HepG2 (cell line): ENCODE measurements at regions not wholly inside any gene's neighbourhood (a gene's known extent, or its start where the extent isn't known, plus 50 kb on each side); places are given as distances from the start of the nearest gene placed in this dataset.

Experiments
- ATAC-seq: fragments of 200-7000 bp; cut with Tn5 transposase; 3 replicates; pipeline ENCODE4 v1.9.1; 2020; ENCODE audit warnings: mild to moderate bottlenecking, moderate library complexity
- BruUV-seq: library from RNA; stranded (reverse); fragments of 400-500 nt; replicated peaks from 2 replicates; lab custom pipeline; 2021; lab: Mats Ljungman, UMichigan
- CTCF ChIA-PET: fragments of 300-600 bp; formaldehyde crosslinking; extraction: SDS; loops from one replicate; lab custom pipeline; 2021; ENCODE audit warnings: low total read pairs, inconsistent platforms, low intra/inter-chr PET ratio; lab: Yijun Ruan, JAX
- POLR2A ChIA-PET: fragments of 350-600 bp; sonication (Branson Sonifier 250); formaldehyde crosslinking; loops from one replicate; lab custom pipeline; 2020; ENCODE audit warnings: antibody characterized with exemption, inconsistent platforms; lab: Yijun Ruan, JAX
- DNase-seq: peaks from one replicate; pipeline ENCODE4 v3.0.0-alpha.2; 2015; ENCODE audit warnings: low spot score
- FAIRE-seq: peaks from 3 replicates; lab custom pipeline; 2011; peaks lifted over from hg19 to GRCh38; lab: Jason Lieb, UNC
- H2AFZ ChIP-seq: one replicate; pipeline ENCODE4 v1.6.1; 2011; ENCODE audit warnings: low read length, inconsistent platforms
- H3K27ac ChIP-seq: fragments of 300-600 bp; 3 replicates; pipeline ENCODE4 v1.8.0; 2011; ENCODE audit warnings: mixed run types, mild to moderate bottlenecking, mixed read lengths, low read length, inconsistent platforms; ENCODE audit not compliant: insufficient read depth; ENCODE audit errors: extremely low read length
- H3K27me3 ChIP-seq, 2 experiments: fragments of 200-600 bp in 1 of 2; 2 replicates in 1 of 2; 3 replicates in 1 of 2; pipeline versions ENCODE4 v1.6.0 to v1.8.0; 2011; ENCODE audit warnings: low read length in 2 of 2, mild to moderate bottlenecking in 2 of 2, moderate library complexity in 2 of 2, inconsistent platforms in 1 of 2; ENCODE audit not compliant: insufficient read depth in 2 of 2, control insufficient read depth in 1 of 2
- H3K36me3 ChIP-seq, 2 experiments: fragments of 200-600 bp in 1 of 2; replicated peaks in 1 of 2; 2 replicates in 1 of 2; 3 replicates in 1 of 2; pipeline versions ENCODE4 v1.5.1 to v1.8.0; 2011; ENCODE audit warnings: low read length in 2 of 2, inconsistent platforms in 1 of 2; ENCODE audit not compliant: insufficient read depth in 2 of 2, control insufficient read depth in 1 of 2
- H3K4me1 ChIP-seq: 2 replicates; pipeline ENCODE4 v1.5.1; 2012; ENCODE audit warnings: low read length, inconsistent platforms; ENCODE audit not compliant: insufficient read depth
- H3K4me2 ChIP-seq: 2 replicates; pipeline ENCODE4 v1.6.0; 2011; ENCODE audit warnings: low read depth, low read length, inconsistent platforms
- H3K4me3 ChIP-seq, 3 experiments: fragments of 200-600 bp in 1 of 3; sonication (generic), shearing (Covaris generic) in 1 of 3; replicated peaks in 1 of 3; 2 replicates each; pipeline ENCODE4 v1.5.1; 2011 to 2016; ENCODE audit warnings: low read length in 3 of 3, inconsistent platforms in 2 of 3, low read depth in 2 of 3, mild to moderate bottlenecking in 2 of 3, control low read depth in 1 of 3, mixed read lengths in 1 of 3; ENCODE audit not compliant: insufficient read depth in 1 of 3
- H3K79me2 ChIP-seq: one replicate; pipeline ENCODE4 v1.6.1; 2011; ENCODE audit warnings: low read length, inconsistent platforms; ENCODE audit not compliant: insufficient read depth
- H3K9ac ChIP-seq: 2 replicates; pipeline ENCODE4 v1.6.0; 2011; ENCODE audit warnings: mild to moderate bottlenecking, low read depth, low read length, inconsistent platforms; ENCODE audit not compliant: insufficient read depth
- H3K9me3 ChIP-seq: 2 replicates; pipeline ENCODE4 v1.5.1; 2012; ENCODE audit warnings: mild to moderate bottlenecking, low read length
- H4K20me1 ChIP-seq: 2 replicates; pipeline ENCODE4 v1.6.0; 2011; ENCODE audit warnings: inconsistent platforms, mild to moderate bottlenecking, low read length, moderate library complexity; ENCODE audit not compliant: insufficient read depth
- CEBPG ChIP-seq: IDR thresholded peaks from 2 replicates; pipeline ENCODE4 v1.6.1; 2016
- FUBP1 ChIP-seq: sonication (generic); formaldehyde crosslinking; IDR thresholded peaks from 2 replicates; pipeline ENCODE4 v1.5.1; 2020; ENCODE audit warnings: missing genetic modification reagents, mild to moderate bottlenecking, borderline replicate concordance
- KDM1A ChIP-seq: IDR thresholded peaks from 2 replicates; pipeline ENCODE4 v1.6.1; 2016; ENCODE audit warnings: missing compliant biosample characterization
- KLF16 ChIP-seq, 2 experiments: sonication (generic) in 1 of 2; formaldehyde crosslinking in 1 of 2; IDR thresholded peaks; 2 replicates each; pipeline versions ENCODE4 v1.6.1 to v1.8.0; 2016 to 2023; ENCODE audit warnings: missing genetic modification reagents in 2 of 2, missing compliant biosample characterization in 1 of 2
- NR2F1 ChIP-seq, 2 experiments: fragments of 450-650 bp in 1 of 2; formaldehyde crosslinking in 1 of 2; IDR thresholded peaks; 2 replicates each; pipeline versions ENCODE4 v1.5.0 to v1.6.1; 2016 to 2020; ENCODE audit warnings: mild to moderate bottlenecking in 1 of 2, missing compliant biosample characterization in 1 of 2, missing genetic modification reagents in 1 of 2, moderate library complexity in 1 of 2
- TEAD2 ChIP-seq: sonication (generic); formaldehyde crosslinking; IDR thresholded peaks from 2 replicates; pipeline ENCODE4 v1.9.0; 2021; ENCODE audit warnings: missing genetic modification reagents
- ZBTB38 ChIP-seq: sonication (generic); formaldehyde crosslinking; IDR thresholded peaks from 2 replicates; pipeline ENCODE4 v1.5.1; 2020; ENCODE audit warnings: mild to moderate bottlenecking, missing genetic modification reagents
- ZFAT ChIP-seq: sonication (generic); formaldehyde crosslinking; conservative IDR thresholded peaks from 2 replicates; pipeline ENCODE4 v1.8.1; 2023; ENCODE audit warnings: missing genetic modification reagents, inconsistent platforms
- ZMAT5 ChIP-seq: sonication (generic); formaldehyde crosslinking; IDR thresholded peaks from 2 replicates; pipeline ENCODE4 v1.5.0; 2020; ENCODE audit warnings: mild to moderate bottlenecking, low read depth, missing genetic modification reagents, borderline replicate concordance
- ZNF160 ChIP-seq: sonication (generic); formaldehyde crosslinking; IDR thresholded peaks from 2 replicates; pipeline ENCODE4 v1.8.0; 2022; ENCODE audit warnings: mild to moderate bottlenecking, inconsistent platforms, missing genetic modification reagents
- ZNF296 ChIP-seq: sonication (generic); formaldehyde crosslinking; conservative IDR thresholded peaks from 2 replicates; pipeline ENCODE4 v1.5.0; 2020; ENCODE audit warnings: mild to moderate bottlenecking, missing genetic modification reagents
- ZNF343 ChIP-seq: sonication (generic); formaldehyde crosslinking; IDR thresholded peaks from 2 replicates; pipeline ENCODE4 v1.4.0; 2020; ENCODE audit warnings: mild to moderate bottlenecking, missing genetic modification reagents
- ZNF44 ChIP-seq: sonication (generic); formaldehyde crosslinking; IDR thresholded peaks from 2 replicates; pipeline ENCODE4 v1.5.1; 2020; ENCODE audit warnings: mild to moderate bottlenecking, missing genetic modification reagents
- ZNF441 ChIP-seq: sonication (generic); formaldehyde crosslinking; IDR thresholded peaks from 2 replicates; pipeline ENCODE4 v1.7.0; 2021; ENCODE audit warnings: missing genetic modification reagents, borderline replicate concordance
- ZSCAN12 ChIP-seq: sonication (generic); formaldehyde crosslinking; IDR thresholded peaks from 2 replicates; pipeline ENCODE4 v1.9.0; 2021; ENCODE audit warnings: mild to moderate bottlenecking, missing genetic modification reagents
- WGBS: methylation state at CpG from one replicate; pipeline ENCODE4 v1.1.6; 2017; ENCODE audit warnings: low lambda C conversion rate; 5-methylcytosine and 5-hydroxymethylcytosine counted together
- in situ Hi-C: cut with HindIII; loops from 2 replicates; pipeline ENCODE4 v1.10.0; 2017; ENCODE audit warnings: low pct_unique_long_range_greater_than_20kb; ENCODE audit not compliant: extremely low pct_ligation_motif_present
- intact Hi-C: fragments of 100-400 bp; cut with micrococcal nuclease; formaldehyde crosslinking; loops from one replicate; pipeline ENCODE4 v1.10.0; 2022; ENCODE audit not compliant: unreplicated experiment

DNA sequence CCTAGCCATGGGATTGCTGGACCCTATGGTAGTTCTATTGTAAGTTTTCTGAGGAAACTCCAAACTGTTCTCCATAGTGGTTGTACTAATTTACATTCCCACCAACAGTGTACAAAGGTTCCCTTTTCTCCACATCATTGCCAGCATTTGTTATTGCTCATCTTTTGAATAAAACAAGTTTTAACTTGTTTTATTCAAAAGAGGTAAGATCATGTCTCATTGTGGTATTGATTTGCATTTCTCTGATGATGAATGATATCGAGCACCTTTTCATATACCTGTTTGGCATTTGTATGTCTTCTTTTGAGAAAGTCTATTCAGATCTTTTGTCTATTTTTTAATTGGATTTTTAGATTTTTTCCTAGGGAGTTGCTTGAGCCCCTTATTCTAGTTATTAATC is 819.1 kb downstream of the TUSC7 start (continued):
- no peak for TF ChIP-seq ZNF160

DNA sequence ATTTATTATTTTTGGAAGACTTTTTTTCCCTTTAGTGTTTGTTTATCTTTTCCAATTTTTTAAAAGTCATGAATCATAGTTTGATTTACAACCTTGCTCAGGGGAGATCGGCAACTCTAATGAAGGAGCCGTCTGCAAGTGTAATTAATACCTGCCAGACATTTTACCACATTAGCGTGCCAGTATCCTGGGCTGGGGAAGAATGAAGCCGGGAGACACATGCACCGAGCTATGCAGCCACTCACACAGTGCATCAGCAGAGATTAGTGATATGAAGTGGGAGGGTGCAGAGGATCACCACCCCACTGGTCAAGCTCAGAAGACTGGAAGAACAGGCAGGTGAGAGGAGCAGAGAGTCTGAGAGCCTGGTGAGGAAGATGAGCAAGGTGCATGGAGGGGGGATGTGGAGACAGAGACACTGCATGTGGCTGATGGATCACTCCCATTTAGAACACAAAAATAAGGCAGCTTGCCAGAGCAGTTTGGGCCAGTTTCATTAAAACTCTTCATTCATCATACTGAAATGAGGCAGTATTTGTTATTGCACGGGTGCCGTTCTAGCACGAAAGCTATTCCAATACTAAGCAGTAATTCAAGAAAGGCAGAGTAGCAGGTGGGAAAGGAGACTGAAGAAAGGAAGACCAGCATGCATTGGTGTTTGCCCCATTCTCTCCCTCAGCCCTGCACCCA is 821.6 kb downstream of the TUSC7 start:
- H2AFZ ChIP-seq = no peak overlapping the region
- in situ Hi-C loops = no loop called here
- H3K9me3 ChIP-seq = no peaks in the 10 kb centered on the region
- POLR2A ChIA-PET = no interaction called here
- H4K20me1 ChIP-seq = no peaks in the 10 kb centered on the region
- H3K4me3 ChIP-seq = no peak overlapping the region
- no peak overlapping the region for H3K27ac ChIP-seq
- ATAC-seq (no peak), DNase-seq (no peak), FAIRE-seq (no peak)
- TF ChIP-seq NR2F1 (CRISPR knock-in tag; IDR thresholded peaks at IDR 0.05) (no peak), ZNF441 (CRISPR knock-in tag) (no peak), ZBTB38 (no peak), ZNF343 (CRISPR knock-in tag) (no peak), KDM1A (CRISPR knock-in tag) (no peak), ZMAT5 (CRISPR knock-in tag) (no peak), CEBPG (CRISPR knock-in tag) (no peak), ZFAT (CRISPR knock-in tag) (no peak), KLF16 (CRISPR knock-in tag; IDR thresholded peaks at IDR 0.05) (no peak), FUBP1 (CRISPR knock-in tag) (no peak), ZNF44 (CRISPR knock-in tag) (no peak), ZSCAN12 (CRISPR knock-in tag) (no peak), TEAD2 (CRISPR knock-in tag) (no peak), ZNF296 (CRISPR knock-in tag) (no peak)
- 0% methylated on average over 8 of the region's 8 CpGs for WGBS
- H3K9ac ChIP-seq = no peak overlapping the region
- H3K4me1 ChIP-seq = no peaks in the 10 kb centered on the region
- no peaks in the 10 kb centered on the region for H3K27me3 ChIP-seq
- intact Hi-C loops = no loop called here
- H3K36me3 ChIP-seq = no peaks in the 10 kb centered on the region
- no peaks in the 10 kb centered on the region for H3K79me2 ChIP-seq
- no peak overlapping the region for H3K4me2 ChIP-seq
- CTCF ChIA-PET = no interaction called here
- BruUV-seq = no TSS peak
